ENCODE measurements at regions not wholly inside any gene's neighbourhood (a gene's known extent, or its start where the extent isn't known, plus 50 kb on each side); places are given as distances from the start of the nearest gene placed in this dataset.

- TF ChIP-seq CTCF (conservative IDR thresholded peaks at IDR 0.05; ENCODE audit: low read length) (no peak), EZH2phosphoT487 (IDR thresholded peaks at IDR 0.05; ENCODE audit: borderline replicate concordance) (no peak)
These were observed 440.2 kb downstream of the PTPRU start for GRCh38 chr1:29676496-29676895.
